HUDEP-2 (cell line): ENCODE measurements at regions not wholly inside any gene's neighbourhood (a gene's known extent, or its start where the extent isn't known, plus 50 kb on each side); places are given as distances from the start of the nearest gene placed in this dataset.
A peak's percentile ranks its signal among the peaks of the same experiment; 100 is the strongest.

ENCODE experiments used
- DNase-seq, 76 experiments: peaks; one replicate each; lab custom pipeline; 2025; ENCODE audit not compliant: unreplicated experiment in 76 of 76; lab: John Stamatoyannopoulos, UW

DNA sequence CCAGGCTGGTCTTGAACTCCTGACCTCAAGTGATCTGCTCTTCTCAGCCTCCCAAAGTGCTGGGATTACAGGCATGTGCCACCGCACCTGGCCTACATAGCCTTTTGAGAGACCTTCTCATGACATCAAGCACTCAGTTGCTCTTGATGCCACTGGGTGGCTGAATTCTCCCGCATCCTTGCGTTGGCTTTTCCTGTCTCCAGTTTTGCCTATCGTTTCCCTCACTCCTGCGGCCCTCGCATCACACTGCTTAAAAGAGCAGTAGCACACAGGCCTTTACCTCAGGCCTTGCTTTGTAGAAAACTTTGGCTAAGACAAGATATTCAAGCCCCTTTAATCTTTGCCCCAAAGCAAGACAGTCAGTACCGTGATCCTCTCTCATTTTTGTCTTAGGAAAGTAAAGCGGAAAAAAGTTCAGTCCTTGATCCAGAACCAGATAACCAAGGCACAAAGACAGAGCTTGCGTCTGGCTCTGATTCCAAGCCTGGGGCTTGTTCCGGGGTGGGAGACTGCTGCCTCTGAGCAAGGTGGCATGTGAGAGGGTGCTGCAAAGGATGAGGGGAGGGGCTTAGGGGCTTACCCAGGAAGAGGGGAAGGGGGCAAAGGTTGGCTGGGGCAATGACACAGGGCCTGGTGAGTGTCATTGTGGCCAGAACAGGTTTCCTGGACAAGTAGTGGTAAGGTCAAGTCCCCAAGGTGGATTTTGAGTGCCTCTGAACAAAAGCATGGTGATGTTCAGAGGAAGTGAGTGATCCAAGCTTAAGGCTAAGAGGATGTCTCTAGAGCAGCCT lies 175.0 kb upstream of the TLE3 start:
- no peak for DNase-seq

DNA sequence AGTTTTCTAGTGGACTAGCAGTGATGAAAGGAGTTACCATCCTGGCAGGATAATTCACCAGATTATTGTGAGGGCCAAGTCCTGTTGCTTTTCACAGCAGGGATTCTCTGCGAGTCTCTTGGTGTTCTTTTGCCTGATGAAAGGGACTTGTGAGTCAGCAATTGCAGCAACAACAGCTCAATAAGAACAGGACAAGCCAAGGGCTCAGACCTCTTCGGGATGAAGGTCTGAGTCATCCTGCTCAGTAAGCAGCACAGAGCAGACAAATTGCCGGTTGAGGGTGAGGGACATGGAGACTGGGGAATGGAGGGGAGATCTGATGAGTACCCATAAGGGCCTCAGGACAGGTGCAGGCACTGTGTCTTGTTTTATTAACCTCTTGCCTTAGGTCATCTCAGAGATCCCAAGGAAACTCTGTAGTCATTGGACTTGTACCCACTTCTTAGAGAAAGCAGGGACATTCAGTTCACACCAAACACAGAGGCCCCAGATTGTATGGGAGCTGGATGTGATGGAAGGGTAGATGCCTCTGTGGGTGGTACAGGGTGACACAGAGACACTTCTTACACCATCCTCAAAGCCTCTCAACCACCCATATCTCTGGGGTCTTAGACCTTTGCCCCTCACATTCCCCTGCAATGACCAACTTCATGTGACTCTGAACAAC lies 173.8 kb upstream of the TLE3 start:
- no peak for DNase-seq

DNA sequence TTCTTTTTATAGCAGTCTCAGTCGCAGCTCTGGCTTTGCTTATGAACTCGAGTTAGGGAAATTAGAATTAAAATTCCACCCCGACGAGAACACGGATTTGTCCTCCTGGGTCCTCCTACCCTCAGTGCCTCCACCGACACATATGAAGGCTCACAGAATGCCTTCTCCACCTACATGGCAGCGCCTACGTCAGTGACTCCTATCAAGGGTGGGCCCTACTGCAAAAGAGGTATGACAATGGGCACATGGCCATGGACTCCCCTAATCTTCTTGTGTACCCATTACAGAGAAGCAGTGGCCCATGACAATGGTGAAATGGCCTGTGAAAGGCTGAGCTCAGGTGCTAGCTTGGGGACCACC lies 173.0 kb upstream of the TLE3 start:
- no peak for DNase-seq

DNA sequence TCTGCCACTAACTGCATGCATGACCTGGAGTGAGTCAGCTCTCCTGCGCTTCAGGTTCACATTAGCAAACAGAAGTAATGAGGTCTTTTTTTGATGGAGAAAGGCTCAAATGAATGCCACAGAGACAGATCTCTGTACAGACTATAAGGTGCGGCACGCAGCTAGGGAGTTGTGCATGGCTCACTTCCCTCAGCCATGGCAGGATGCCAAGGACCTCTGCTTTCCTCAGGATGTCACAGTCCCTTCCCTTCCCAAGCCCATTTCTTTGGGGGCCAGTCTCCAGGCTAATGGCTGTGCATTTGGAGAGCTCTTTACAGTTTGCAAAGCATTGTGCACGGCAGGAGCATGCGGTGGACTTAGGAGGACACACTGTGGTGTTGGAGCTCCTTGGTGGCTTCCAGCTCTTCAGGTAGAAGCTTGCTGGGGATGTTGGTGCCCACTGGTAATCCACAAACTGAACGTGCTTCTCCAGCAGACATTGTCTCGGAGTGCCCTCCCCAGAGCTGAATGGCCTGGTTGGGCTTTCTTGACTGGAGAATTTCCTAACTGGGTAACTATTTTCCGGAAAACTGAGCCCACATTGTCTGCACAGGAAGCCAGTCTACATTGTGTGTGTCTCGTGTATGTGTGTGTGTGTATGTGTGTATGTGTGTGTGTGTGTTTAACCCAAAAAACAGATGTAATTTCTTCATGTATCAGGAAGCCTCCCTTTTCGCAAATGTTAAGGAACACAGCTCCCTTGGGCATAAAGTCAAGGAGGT lies 172.5 kb upstream of the TLE3 start:
- no peak for DNase-seq

DNA sequence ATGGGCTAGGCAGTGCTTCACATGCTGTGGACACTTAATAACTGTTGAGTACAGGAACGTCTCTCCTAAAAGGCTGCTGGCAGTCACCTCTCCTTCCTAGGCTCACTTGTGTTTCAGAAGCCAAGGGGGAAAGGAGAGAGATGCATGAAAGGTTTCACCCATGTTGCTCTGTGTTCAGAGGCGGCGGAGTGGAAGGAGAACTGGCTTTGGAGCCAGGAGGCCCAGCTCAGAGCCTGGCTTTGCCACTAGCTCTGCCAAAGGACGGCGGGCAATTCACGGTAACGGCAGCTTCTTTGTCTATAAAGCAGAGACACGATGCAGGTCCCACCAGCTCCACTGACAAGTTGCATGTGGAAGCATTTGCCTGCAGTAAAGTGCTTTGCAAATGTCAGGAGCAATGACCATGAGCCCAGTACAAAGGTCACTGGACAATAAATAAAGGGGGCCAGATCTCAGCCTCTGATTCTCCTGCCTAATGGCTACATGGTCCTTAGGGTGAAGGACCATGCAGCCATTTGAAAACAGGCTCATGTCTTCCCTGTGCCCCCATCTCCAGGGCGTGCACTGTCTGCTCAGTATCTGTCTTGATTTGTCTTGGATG lies 171.7 kb upstream of the TLE3 start:
- no peak for DNase-seq

DNA sequence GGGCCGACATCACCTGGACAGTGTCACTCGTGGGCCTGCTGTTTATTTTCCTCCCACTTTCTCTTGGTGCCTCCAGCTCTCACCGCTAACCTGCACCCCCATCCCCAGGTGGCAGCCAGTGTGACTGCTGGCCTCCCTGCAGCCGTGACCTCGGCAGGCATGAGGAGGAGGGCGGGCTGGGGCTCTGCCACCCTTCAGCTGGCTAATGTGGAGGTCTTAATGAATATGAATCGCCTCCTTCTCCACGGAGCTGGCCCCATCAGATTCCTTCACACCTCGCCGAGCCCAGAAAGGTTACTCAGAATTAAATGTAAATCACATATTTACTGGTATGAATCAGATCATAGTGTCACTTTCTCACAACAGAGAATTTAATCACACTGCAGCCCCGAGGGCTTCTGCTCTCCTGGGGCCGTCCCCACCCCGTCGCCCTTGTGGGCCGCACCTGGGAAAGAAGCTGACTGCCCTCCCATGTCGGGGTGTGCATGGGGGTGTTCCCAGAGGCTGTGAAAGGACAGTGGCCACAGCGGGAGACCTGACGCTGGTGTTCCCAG lies 171.1 kb upstream of the TLE3 start:
- DNase-seq = no peak

DNA sequence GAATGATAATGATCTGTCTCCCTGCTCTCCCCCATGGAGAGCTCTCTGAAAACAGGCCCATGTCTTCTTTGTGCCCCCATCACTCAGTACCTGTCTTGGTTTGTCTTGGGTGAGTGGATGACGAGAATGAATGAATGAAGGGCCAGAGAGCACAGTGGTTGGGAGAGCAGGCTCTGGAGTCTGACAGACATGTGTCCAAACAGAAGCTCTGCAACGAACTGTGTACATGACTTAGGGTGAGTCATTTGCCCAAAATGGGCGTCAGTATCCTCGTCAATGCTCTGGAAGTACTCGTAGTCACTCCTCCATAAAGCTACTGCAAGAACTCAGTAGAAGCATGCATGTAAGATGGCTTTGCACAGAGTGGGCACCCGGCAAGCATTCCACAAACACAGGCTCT lies 170.2 kb upstream of the TLE3 start:
- peak in 1 of 76 experiments; percentile 2 for DNase-seq

DNA sequence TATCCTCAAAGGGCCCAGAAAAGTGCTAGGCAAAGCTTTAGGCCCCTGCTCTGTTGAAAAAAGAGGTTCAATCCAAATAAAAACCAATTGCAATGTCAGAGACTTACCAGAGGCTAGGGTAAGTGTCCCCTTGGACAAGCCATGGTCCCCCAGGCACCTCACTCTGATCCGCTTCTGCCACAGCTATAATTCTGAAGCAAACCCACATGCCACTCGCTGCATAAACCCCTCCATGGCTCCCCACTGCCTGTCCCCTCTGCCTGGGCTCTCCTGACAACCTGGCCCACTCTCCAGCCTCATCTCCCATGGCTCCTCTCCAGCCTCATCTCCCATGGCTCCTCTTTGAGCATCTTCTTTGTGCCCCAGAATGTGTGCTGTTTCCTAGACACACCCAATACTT lies 169.6 kb upstream of the TLE3 start:
- DNase-seq = no peak

DNA sequence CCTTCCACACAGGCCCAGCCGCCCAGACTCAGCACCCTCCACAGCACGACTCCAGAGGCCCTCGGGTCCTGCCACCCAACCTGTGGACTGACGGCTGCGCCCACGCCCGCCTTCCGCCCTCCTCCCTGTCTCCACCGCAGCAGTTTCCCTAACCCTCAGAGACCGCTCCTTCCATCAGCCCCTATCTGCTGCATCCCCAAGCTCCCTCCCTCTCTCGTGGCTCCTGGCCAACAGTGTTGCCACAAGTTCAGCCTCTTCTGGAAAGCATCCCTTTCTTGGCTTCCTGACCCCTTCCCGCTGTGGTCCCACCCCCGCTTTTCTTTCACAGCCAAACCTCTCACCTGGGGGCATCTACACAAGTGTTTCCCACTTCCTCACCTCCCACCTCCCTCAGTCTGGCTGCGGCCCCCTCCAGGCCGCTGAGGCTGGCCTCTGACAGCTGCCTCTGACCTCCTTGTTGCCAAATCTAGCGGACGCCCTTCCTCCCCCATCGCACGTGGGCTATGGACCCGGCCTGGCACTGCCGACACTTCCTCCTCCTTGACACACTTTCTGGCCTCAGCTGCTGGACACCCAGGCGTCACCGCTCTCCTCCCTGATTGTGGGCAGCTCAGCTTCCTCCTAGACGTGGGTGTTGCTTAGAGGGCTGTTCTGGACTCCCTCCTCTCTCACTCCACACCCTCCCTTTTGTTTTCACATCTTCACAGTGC lies 168.8 kb upstream of the TLE3 start:
- peak in 33 of 76 experiments; percentile 4 to 48 (median 21) for DNase-seq

DNA sequence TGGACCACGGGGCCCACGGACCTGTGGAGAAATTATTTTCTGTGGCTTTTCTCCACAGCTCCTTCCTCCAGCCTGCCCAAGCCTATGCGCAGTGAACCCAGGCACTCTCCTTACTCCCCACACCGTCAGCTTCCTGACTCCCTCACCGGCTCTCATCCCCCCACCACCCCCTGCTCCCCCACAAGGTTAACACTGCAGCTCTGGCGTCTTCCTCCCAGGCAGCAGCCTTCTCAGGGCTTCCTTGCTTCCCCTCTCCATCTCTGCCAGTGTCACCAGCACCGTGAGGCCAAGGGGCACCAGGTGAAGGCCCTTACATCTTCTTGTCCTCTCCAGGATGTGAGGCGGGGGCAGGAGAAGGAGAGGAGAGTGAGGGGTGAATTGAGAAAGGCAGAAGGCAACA lies 168.3 kb upstream of the TLE3 start:
- no peak for DNase-seq

DNA sequence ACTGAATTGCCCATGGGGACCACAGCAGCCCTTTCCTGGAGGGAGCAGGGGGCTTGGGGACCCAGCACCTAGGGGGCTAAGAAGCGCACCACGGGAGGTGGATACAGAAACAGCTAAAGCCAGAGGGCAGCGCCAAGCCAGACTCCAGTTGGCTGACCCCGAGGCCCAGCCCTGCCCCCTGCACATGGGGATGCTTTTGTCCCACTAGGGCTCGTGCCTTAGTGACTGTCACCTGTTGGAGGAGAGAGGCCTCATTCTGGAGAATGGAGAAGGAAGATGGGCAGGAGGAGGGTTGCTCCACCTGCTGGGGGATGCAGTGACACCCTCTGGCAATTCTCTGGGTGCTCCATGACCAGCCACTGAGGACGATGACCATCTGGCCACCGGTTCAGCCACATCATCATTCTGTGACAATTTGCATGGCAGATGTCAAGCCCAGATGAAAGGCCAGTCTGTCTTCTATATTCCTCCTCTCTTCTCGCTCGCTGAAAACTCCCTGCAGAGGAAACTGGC lies 167.8 kb upstream of the TLE3 start:
- DNase-seq = no peak

DNA sequence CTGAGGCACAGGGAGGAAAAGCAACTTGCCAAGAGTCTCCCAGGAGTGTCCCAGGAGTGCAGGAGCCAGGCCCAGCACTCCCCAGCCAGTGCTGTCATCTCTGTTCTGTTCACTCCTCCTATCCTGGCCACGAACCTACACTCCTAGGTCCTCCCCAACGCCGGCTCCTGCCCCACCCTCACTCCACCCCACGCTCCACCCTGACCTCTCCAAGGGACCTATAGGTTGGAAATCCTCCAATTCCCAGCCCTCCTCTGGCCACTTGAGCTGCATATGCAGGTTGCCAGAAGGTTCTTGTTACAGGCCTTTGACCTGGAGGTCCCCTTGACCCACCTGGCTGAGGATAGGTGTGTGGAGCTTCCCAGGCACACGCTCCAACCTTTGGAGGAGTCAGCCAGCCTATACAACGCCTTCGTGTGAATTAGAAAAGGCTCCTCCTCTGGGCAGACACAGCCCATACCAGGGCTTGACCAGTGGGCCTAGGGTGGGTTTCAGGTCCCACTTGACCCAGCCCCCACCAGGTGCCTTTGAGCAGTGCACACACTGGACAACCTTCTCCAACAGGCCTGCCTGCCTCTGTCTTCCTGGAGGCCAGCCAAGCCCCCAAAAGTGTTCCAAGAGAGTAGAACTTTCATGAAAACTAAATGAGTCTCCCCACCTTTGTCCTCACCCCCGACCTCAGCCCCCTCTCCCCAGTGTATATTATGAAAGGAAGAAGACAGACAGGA lies 167.2 kb upstream of the TLE3 start:
- DNase-seq = peak in 2 of 76 experiments; percentile 5 to 7

DNA sequence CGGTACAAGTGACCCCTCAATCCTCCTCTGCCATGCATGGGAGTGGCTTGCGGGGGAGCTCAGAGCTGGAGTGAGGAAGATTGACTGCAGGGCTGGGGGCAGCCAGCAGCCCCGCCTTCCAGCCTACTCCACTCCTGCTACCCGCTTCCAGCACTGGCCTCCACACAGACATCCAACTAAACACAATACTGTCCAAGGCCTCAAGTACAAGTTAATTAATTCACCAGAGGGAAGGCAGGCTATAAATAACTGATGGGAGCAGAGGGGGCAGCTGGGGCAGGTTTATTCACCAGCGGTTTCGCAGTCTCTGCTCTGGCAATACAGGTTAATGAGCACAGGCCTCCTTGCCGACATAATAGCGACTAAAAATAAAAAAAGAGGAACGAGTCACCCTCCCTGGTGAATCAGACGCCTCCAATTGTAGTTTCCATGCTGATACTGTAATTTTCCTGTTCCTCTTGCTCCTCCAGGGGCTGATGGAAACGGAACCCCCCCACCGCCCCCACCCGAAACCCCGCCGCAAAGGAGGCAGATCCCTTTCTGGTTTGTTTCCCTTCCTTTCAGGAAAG lies 166.4 kb upstream of the TLE3 start:
- DNase-seq = no peak

DNA sequence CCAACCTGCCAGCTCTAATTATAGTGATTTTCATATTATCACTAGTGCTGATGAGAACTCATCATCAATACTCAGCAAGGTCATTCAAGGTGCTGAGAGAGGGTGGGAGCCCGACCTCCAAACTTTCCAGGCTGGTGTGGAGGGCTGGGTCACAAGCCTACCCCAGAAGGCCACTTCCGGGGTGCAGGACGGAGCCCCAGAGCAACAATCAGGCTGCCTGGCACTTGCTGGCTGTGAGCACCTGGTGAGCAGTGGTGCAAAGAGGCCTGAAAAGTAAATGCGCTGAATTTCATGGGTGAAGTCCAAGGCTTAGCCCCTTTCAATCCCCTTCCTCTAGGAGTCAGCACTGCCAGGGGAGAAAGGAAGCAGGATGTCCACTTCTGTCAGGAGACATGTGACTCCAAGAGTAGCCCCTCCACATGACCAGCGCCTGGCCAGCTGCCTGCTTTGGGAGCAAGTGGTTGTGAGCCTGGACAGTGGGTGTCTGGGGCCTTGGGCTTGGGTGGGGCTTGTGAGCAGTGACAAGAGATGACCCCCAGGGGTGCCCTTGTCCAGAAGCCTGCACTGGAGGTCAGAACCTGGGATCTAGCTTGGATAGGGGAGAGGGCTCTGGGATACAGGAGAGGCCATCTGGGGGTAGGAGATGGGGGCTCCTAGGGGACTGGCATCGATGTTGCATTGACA lies 165.0 kb upstream of the TLE3 start:
- no peak for DNase-seq

DNA sequence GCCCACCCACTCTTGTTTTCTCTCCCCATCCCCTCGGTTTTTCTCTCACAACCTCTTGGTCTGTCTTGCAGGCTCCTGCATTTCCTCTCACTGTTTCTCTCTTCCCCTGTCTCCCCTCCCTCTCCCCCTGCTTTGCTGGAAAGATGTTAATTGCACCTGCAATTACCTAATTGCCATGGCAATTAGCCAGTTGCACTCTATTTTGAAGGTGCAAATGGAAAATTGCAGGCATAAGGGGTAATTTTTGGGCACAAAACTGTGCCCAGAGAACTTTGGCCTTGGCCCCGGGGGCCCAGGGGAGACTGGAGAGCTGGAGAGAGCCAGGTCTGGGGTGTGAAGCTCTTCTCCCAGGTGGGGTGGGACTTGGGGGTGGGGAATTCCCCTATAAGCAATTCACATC lies 164.5 kb upstream of the TLE3 start:
- no peak for DNase-seq

DNA sequence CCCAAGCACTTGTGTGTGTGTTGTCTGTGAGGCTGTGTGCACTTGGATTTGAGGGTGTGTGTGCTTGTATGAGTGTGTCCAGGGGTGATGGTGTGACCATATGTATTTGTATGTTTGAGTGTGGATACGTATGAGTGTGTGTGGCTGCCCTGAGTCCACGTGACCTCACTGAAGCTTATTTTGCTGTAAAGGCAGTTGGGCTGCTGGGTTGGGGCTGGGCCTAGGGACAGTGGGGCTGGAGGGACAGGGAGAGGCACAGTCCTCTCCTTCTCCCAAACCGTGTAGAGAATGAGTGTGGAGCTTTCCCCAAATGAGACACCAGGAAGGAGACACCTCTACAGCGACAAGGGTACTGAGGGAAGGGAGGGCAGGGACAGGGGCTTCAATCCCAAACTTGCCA lies 163.4 kb upstream of the TLE3 start:
- no peak for DNase-seq

DNA sequence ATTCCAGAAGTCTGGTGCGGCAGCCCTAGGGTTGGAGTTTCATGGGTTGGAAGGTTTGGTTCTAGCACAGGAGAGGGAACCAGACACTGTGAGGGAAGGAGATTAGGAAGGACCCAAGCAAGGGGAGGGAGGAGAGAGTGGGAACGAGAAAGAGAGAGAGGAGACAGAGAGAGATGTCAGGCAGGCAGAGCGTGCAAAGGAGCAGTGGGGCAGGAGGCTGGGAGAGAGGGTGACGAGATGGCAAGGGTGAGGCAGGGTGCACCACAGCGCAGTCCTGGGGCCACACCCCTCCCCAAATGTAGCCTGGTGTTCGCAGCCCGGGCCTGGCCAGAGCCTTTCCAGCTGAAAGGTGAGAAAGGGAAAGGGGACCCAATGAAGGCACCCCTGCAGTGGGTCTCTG lies 162.9 kb upstream of the TLE3 start:
- DNase-seq = no peak

DNA sequence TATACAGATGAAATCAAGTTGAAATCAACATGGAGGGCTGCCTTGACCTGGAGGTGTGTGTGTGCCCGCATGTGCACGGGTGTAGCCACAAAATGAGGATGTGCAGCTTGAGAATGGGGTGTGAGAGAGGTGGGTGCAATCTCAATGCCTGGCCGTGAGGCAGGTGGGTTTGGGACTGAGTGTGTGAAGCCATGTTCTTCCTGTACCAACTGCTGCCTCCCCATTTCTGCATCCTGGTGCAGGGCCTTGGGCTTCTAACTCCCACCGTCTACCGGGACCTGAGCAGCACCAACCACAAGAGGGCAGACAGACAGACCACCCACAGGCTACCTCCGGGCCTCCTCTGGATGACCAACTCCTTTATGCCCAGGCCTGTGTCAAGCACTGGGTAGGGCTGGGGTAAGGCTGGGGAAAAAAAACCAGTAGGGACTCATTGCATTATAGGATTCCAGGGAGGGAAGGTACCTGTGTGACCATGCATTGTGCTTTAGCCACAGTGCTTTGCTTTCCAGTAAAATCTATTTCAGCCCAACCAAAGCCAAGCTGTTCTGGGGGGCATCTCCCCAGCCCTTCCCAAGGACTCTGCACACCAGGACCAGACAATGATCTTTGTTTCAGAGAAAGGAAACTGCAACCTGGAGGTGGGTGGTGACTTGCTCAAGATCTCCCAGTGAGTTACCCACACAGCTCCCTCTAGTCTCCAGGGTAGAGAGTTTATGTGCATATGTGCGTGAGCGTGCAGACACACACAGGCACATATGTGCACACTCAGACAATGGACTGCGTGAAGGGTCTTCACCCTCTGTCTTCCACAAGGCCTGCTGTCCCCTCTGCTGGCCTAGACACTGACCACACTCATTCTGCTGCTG lies 162.2 kb upstream of the TLE3 start:
- DNase-seq = peak in 1 of 76 experiments; percentile 7
